PC-3 (cell line): ENCODE measurements at regions not wholly inside any gene's neighbourhood (a gene's known extent, or its start where the extent isn't known, plus 50 kb on each side); places are given as distances from the start of the nearest gene placed in this dataset.

Experiments
- ATAC-seq: fragments of 200-7000 bp; cut with Tn5 transposase; 2 replicates; pipeline ENCODE4 v1.9.1; 2020; ENCODE audit warnings: mild to moderate bottlenecking, moderate library complexity
- BruUV-seq: library from RNA; stranded (reverse); fragments of 400-500 nt; replicated peaks from 2 replicates; lab custom pipeline; 2021; lab: Mats Ljungman, UMichigan
- CTCF ChIA-PET: fragments of 300-600 bp; sonication (Branson Sonifier 250); formaldehyde crosslinking; loops from one replicate; lab custom pipeline; 2022; ENCODE audit warnings: antibody characterized with exemption; lab: Charles Lee
- POLR2A ChIA-PET: fragments of 300-600 bp; sonication (Branson Sonifier 250); formaldehyde crosslinking; loops from one replicate; lab custom pipeline; 2022; ENCODE audit warnings: antibody characterized with exemption; ENCODE audit not compliant: unreplicated experiment; lab: Charles Lee
- DNase-seq: peaks from one replicate; pipeline ENCODE4 v3.0.0-alpha.2; 2015
- H2AFZ ChIP-seq: fragments of 300-600 bp; sonication (generic); 2 replicates; pipeline ENCODE4 v1.6.0; 2016; ENCODE audit warnings: antibody characterized with exemption, low read length
- H3F3A ChIP-seq: fragments of 300-600 bp; sonication (generic); one replicate; pipeline ENCODE4 v1.6.0; 2017; ENCODE audit warnings: antibody characterized with exemption, low read length, control low read depth, mild to moderate bottlenecking; ENCODE audit not compliant: unreplicated experiment
- H3K27ac ChIP-seq: fragments of 300-600 bp; sonication (generic); 2 replicates; pipeline ENCODE4 v1.5.1; 2016; ENCODE audit warnings: mild to moderate bottlenecking, low read length
- H3K27me3 ChIP-seq: fragments of 300-600 bp; sonication (generic); 2 replicates; pipeline ENCODE4 v1.6.1; 2016; ENCODE audit warnings: low read length, mixed read lengths
- H3K36me3 ChIP-seq: fragments of 300-600 bp; sonication (generic); 2 replicates; pipeline ENCODE4 v1.6.1; 2016; ENCODE audit warnings: low read depth, mixed run types, low read length, mixed read lengths
- H3K4me1 ChIP-seq: fragments of 300-600 bp; sonication (generic); 2 replicates; pipeline ENCODE4 v1.5.1; 2016; ENCODE audit warnings: low read length; ENCODE audit not compliant: insufficient read depth
- H3K4me2 ChIP-seq: fragments of 300-600 bp; sonication (generic); 2 replicates; pipeline ENCODE4 v1.6.0; 2016; ENCODE audit warnings: low read length
- H3K4me3 ChIP-seq: fragments of 300-600 bp; sonication (generic); 2 replicates; pipeline ENCODE4 v1.5.1; 2016; ENCODE audit warnings: mild to moderate bottlenecking, low read length, mixed read lengths
- H3K79me2 ChIP-seq: fragments of 300-600 bp; sonication (generic); 2 replicates; pipeline ENCODE4 v1.6.1; 2017; ENCODE audit warnings: low read length, mixed read lengths
- H3K9ac ChIP-seq: fragments of 300-600 bp; sonication (generic); 2 replicates; pipeline ENCODE4 v1.6.0; 2016; ENCODE audit warnings: mild to moderate bottlenecking, low read length
- H3K9me2 ChIP-seq: fragments of 300-600 bp; sonication (generic); replicated peaks from 2 replicates; pipeline ENCODE4 v1.6.1; 2016; ENCODE audit warnings: mixed run types, low read length, mixed read lengths
- H3K9me3 ChIP-seq: fragments of 300-600 bp; sonication (generic); 2 replicates; pipeline ENCODE4 v1.6.1; 2016; ENCODE audit warnings: low read length, mixed read lengths
- H4K20me1 ChIP-seq: fragments of 300-600 bp; sonication (generic); 2 replicates; pipeline ENCODE4 v1.6.1; 2016; ENCODE audit warnings: low read length, mixed read lengths
- CTCF ChIP-seq: fragments of 300-600 bp; sonication (generic); conservative IDR thresholded peaks from 2 replicates; pipeline ENCODE4 v1.5.1; 2017; ENCODE audit warnings: antibody characterized with exemption, low read depth, mild to moderate bottlenecking, low read length
- EZH2 ChIP-seq: fragments of 300-600 bp; sonication (generic); IDR thresholded peaks from one replicate; pipeline ENCODE4 v1.6.1; 2017; ENCODE audit warnings: antibody characterized with exemption, mild to moderate bottlenecking, low read length; ENCODE audit not compliant: unreplicated experiment
- EZH2phosphoT487 ChIP-seq: fragments of 300-600 bp; sonication (generic); IDR thresholded peaks from 2 replicates; pipeline ENCODE4 v1.6.1; 2018; ENCODE audit warnings: mild to moderate bottlenecking, antibody characterized with exemption, low read length, borderline replicate concordance
- intact Hi-C: fragments of 100-400 bp; cut with micrococcal nuclease; formaldehyde crosslinking; loops from 2 replicates; pipeline ENCODE4 v1.9.0; 2023

DNA sequence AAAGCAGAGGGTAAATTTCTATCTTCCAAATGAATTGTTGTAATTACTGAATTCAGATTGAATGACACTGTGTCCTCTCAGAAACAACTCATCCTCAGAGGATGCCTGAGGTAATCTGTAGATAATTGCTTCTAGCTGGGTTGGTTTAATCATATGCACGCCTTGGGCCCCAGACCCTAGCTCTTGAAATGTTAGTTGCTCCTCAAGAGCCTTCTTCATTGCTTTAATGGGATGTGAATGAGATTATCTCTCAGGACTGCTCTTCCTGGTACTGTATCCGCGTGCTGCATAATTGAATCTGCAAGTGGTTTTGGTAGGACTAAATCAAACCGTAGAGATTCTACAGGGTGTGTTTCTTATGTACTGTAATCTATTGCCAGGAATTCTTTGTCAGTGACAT lies 569.3 kb upstream of the NEGR1 start:
- no peak overlapping the region for H3K27ac ChIP-seq
- POLR2A ChIA-PET, result no interaction called here
- H3K4me1 ChIP-seq, result no peaks in the 10 kb centered on the region
- H3K4me3 ChIP-seq, result no peak overlapping the region
- H4K20me1 ChIP-seq, result no peaks in the 10 kb centered on the region
- no peak overlapping the region for H3K9ac ChIP-seq
- no peaks in the 10 kb centered on the region for H3F3A ChIP-seq
- no peak for ATAC-seq
- no peak overlapping the region for H3K4me2 ChIP-seq
- H3K79me2 ChIP-seq, result no peaks in the 10 kb centered on the region
- CTCF ChIA-PET, result interaction anchor here (0.6 kb wide), 1 partner anchor 1371 kb away, joined by 3 read pairs; no protein-coding TSS in a partner anchor
- no peak for TF ChIP-seq EZH2phosphoT487
- no peak for TF ChIP-seq CTCF
- no peak for TF ChIP-seq EZH2
- intact Hi-C loops, result no loop called here
- no peak overlapping the region for H2AFZ ChIP-seq
- H3K36me3 ChIP-seq, result no peaks in the 10 kb centered on the region
- no peaks in the 10 kb centered on the region for H3K27me3 ChIP-seq
- H3K9me2 ChIP-seq, result no peaks in the 10 kb centered on the region
- BruUV-seq, result no TSS peak
- H3K9me3 ChIP-seq, result no peaks in the 10 kb centered on the region
- no peak for DNase-seq

DNA sequence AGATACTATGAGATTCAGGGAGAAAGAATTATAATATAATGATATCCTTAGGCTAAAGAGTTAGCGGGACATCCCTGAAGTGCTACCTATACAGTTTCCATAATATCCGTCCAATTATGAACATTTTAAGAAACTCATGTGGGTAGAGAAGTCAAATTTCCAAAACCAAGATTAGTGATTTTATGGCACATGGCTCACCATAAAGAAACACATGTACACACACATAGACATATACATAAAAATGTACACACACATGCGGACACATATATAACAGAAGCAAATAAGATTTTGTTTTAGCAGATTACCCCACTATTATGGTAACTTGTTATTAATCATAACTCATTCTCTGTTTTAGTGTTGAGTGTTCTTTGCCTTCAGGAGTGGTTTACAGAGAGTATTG lies 566.7 kb upstream of the NEGR1 start:
- CTCF ChIA-PET, result no interaction called here
- BruUV-seq, result no TSS peak
- POLR2A ChIA-PET, result no interaction called here
- Histone ChIP-seq H3K4me1 (no peaks in the 10 kb centered on the region), H3K79me2 (no peaks in the 10 kb centered on the region), H3K9ac (no peak overlapping the region), H3K9me2 (no peaks in the 10 kb centered on the region), H3K9me3 (no peaks in the 10 kb centered on the region), H3F3A (no peaks in the 10 kb centered on the region), H3K4me2 (no peak overlapping the region), H4K20me1 (no peaks in the 10 kb centered on the region), H2AFZ (no peak overlapping the region), H3K27ac (no peak overlapping the region), H3K4me3 (no peak overlapping the region), H3K36me3 (no peaks in the 10 kb centered on the region), H3K27me3 (no peaks in the 10 kb centered on the region)
- ATAC-seq, result no peak
- TF ChIP-seq EZH2phosphoT487, result no peak
- no peak for TF ChIP-seq CTCF
- TF ChIP-seq EZH2, result no peak
- intact Hi-C loops, result loop anchor here (10.0 kb wide), 1 partner anchor 664 kb away; no protein-coding TSS in a partner anchor
- DNase-seq, result no peak

DNA sequence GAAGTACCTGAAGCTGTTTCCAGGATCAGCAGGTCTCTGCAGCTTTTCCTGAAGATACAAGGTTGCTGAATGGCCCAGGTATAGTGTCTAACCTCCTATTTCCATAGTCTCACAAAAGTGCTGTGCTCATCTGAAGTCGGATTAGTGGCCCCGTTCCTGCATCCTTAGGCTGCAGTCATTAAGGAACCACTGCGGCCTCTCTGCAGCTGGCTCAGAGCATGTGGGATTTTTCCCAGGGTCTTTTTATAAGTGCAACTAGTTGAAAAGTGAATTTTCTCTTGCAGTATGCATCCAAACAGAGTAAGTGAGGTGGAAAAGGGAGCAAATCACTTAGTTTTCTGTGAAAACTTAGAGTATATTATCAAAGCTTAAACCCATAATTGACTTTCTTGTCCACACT lies 565.3 kb upstream of the NEGR1 start:
- intact Hi-C loops, result loop anchor here (10.0 kb wide), 1 partner anchor 663 kb away; no protein-coding TSS in a partner anchor
- no peaks in the 10 kb centered on the region for H3K36me3 ChIP-seq

More for the DNA sequence above, 565.3 kb upstream of the NEGR1 start:
- Histone ChIP-seq H3K9me2 (no peaks in the 10 kb centered on the region), H3K4me2 (no peak overlapping the region), H3K9me3 (no peaks in the 10 kb centered on the region), H3K4me1 (no peaks in the 10 kb centered on the region), H3F3A (no peaks in the 10 kb centered on the region), H3K9ac (no peak overlapping the region), H3K27ac (no peak overlapping the region), H3K27me3 (no peaks in the 10 kb centered on the region), H3K79me2 (no peaks in the 10 kb centered on the region), H3K4me3 (no peak overlapping the region), H2AFZ (no peak overlapping the region), H4K20me1 (no peaks in the 10 kb centered on the region)
- BruUV-seq, result no TSS peak
- ChIA-PET POLR2A (no interaction called here), CTCF (no interaction called here)
- DNase-seq (no peak), ATAC-seq (no peak)
- TF ChIP-seq EZH2, result no peak
- TF ChIP-seq EZH2phosphoT487, result no peak
- no peak for TF ChIP-seq CTCF
